Hippocampal formation (tissue), 2 donors: ENCODE measurements at regions not wholly inside any gene's neighbourhood (a gene's known extent, or its start where the extent isn't known, plus 50 kb on each side); places are given as distances from the start of the nearest gene placed in this dataset.
"Not testable (repeated sequence)": the region's sequence is repeated elsewhere in the genome, so short reads cannot be mapped to it uniquely, and the experiment has no call there.

Experiments used
- DNase-seq, 2 donors: peaks; one replicate each; lab custom pipeline; 2025; lab: John Stamatoyannopoulos, UW

DNA sequence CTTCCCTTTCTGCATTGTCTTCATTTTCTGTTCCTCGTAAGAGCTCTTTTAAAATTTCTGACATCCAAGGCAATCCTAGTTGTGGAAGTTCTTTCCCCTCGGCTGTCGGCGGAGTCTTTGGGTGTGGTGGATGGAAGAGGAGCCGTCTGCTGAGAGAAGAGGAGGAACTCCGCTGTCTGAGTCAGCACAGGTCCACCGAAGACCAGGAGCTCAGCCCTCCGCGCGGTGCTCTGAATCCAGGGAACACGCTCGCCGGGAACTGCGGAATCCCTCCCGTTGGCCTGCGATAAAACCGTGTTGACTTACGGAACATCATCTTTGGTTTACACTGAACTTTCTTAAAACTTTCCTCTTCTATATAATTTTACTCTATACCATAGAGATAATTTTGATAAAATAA, 100.7 kb upstream of the IRX4 start:
- no peak for DNase-seq

DNA sequence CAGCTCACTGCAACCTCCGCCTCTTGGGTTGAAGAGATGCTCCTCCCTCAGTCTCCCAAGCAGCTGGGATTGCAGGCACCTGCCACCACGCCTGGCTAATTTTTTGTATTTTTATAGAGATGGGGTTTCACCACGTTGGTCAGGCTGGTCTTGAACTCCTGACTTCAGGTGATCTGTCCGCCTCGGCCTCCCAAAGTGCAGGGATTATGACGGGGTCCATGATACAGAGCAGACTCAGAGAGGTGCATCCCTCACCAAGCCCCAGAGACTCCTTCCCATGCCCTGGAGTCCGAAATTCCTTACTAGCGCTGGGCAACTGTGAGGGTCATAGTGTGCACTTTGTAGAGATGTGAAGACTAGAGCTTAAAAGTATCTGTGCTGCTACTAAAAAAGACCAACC, 99.8 kb upstream of the IRX4 start:
- not testable (repeated sequence) for DNase-seq

DNA sequence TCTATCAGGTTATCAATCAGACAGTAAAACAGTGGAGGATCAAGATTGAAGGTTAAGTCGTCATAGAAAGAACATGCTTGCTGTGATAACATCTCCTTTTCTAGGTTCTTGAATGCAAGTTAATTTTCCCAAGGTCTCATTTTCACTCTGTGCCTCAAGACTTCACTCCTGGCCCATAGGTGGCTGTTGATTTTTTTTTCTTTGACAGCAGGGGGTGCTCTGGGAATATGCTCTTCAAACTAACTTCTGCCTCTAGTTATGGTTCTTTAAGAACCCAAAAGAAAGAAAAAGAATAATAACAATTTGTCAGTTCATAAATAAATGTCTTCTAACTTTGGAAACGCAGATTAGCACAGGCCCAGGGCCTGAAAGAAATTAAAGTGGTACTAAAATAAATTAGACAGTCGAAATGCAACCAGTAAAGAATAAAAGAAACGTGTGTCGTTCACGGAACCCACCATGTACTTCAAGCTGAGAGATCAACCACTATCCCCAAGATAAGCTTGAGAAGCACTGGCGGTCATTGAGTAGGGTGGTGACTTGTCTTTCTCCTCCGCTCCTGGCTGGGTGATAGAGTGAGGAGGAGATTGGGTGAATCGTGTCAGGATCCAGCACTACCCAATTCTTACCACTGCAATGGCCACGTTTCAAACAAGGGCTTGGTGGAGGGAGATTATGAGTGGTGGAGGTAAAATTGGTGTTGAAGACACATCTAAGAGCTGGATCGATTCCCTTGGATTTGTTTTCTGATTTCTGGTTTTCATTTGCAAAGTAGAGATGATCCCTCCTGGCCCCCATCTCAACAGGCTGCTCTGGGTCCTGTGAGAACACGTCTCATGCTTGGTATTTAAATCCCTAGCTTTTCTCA, 93.4 kb upstream of the IRX4 start:
- no peak for DNase-seq

DNA sequence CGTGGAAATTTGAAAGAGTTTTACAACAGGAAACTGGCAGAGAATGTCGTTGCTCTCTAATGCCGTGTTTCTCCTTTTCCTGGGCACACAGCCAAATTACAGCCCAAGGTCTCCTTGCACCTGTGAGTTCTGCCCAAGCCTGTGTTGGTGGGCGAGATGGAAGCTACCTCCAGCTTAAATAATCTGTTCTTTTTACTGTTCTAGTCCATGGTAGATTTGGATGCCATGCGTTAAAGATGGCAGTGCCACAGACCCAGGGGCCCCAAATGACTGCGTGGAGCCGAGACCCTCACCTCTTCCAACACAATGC, 92.6 kb upstream of the IRX4 start:
- DNase-seq: no peak

DNA sequence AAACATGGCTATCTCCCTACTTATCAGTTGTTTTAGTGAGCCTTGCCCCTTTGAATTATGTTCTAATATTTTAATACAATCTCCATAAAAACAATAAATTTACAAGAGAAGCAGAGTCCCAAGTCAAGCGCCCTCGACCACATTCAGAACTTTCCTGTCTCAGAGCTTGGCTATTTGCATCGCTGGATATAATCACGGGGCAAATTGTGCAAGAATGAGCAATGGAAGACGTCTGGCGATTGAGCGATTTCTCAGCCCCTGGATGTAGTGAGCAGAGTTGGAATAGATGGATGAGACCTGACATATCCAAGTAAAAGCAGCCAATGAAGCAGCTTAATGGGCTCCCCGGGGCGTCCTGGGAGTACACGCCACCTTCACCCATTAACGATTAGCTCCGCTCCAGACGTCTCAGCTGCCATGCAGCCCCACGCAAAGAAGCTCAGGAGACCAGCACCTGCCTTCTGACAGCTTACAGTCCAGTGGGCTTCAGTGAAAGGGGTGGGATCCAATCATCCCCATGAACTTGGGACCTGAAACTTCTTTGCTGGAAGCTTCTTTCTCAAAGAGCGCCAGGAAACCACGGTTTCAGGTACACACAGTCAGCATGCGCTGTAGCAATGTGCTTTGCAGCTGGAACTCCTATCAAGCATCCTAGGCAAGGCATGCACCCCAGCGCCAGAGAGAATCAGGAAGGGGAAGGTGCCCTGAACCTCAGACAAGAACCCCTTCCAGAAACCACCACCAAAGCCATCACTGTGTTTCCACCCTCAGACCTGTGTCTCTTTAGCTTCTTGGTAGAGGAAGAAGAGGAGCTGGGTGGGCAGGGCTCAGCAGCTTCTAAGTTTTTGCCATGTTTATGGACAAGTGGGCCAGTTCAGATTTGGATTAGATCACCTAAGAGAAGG, 92.0 kb upstream of the IRX4 start:
- DNase-seq: no peak

DNA sequence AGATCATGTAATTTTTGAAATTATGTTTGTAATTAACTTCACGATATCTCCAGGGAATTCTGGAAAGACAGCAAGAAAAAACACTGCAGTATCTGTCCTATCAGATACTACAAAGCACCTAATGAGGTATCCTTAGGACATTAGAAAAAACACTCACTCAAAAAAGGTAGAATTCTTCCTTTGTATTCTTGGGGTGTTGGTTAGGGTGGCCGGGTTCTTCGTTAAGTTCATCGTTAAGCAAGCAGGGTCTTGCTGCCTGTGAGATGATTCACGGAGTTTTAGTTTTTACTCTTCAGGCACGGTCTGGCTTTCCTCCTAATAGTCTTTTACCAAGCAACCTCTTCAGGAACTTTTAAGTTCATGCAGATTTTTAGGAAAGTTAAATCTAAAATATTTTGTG, 91.4 kb upstream of the IRX4 start:
- no peak for DNase-seq

DNA sequence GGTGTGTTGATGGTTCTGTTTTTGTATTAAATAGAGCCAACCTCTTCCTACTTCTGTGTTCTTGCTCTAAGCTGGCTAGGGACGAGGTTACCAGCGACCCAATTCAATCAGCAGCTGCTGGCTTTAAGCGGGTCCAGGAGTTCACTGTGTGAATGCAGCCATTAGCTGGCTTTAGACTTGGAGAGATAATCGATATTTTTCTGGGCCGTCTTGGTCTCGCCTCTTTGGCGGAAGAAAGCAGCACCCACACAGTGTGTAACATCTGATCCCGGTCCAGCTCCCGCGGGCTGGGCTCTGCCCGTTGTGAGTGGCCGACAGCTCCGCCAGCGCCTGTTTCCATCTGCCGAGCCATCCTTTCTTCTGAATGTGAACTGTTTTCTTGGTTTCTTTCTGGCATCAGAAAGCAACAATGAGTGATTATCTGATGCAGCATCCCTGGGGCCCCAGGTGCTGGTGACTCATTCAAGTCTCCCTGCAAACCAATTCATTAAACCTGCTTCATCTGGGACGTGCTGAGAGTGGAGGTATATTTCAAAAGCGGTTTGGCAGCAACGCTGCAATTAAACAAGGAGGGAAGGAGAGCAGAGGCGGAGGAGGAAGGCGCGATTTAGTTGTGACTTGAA, 90.8 kb upstream of the IRX4 start:
- DNase-seq: no peak

DNA sequence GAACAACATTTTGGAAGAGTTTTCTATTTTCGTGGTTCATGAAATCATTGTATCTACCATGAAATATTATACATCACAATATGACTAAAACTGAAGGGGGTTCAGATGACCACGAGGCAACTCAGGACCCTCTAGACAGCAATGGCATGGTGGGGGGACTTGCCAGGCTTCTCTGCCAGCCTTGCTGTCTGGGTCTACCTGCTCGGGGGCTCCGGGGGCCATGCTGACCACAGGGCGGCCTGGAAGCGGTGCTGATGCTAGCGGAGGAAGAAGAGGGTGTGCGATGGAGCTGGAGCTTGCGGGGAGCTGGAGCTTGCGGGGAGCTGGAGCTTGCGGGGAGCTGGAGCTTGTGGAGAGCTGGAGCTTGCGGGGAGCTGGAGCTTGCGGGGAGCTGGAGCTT, 89.2 kb upstream of the IRX4 start:
- DNase-seq: no peak

DNA sequence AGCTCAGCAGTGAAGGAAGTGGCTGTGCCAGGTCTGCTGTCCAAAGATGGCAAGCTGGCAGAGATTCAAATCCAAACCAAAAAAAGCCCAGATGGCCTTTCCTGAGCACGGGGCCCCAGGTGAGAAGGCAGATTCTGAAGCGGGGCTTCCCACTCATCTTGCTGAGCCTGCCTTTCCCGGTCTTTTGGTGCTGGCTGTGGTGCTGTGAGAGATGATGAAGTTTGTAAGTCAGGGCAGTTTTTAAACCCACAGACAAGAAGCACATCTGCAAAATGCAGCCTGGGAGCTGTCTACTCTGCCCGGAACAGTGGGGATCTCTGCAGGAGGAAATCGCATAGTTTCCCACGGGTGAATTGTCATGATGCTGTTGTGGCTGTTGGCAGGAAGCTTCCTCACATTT, 85.0 kb upstream of the IRX4 start:
- DNase-seq: no peak

DNA sequence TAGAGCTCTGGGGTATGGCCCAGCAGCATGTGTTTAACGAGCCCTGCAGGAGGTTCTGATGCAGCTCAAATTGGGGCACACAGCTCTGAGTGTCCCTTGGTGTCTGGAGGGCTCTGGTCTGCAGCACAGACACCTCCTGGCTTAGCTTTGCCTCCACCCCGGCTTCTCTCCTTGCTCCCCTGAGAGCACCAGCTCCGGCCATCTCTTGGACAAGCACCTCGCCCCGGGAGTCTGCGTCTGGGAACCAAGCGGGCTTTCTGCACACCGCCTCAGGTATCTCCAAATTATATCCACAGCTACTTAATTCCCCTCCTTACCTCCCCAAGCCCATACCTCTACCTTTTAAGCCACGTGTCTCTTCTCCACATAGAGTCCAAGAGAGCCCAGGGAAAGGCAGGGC, 83.7 kb upstream of the IRX4 start:
- DNase-seq: no peak

DNA sequence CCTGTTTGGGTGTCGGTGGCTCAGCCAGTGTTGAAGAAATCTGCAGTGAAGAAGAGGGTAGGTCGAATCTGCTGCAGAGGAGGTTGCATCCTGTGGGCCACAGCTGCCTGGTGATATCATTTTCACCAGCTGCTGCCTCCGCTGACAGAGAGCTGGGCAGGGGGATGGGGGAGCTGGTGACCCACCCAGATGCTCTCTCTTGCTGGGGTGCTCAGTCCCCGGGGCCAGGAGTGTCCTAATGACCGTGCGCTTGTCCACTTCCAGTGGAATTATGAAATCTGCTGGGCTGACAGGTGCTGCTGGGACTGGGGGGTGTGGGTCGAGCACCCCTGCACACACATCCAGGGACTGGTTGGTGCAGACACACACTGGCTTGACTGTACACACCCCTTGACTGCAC, 83.2 kb upstream of the IRX4 start:
- no peak for DNase-seq

DNA sequence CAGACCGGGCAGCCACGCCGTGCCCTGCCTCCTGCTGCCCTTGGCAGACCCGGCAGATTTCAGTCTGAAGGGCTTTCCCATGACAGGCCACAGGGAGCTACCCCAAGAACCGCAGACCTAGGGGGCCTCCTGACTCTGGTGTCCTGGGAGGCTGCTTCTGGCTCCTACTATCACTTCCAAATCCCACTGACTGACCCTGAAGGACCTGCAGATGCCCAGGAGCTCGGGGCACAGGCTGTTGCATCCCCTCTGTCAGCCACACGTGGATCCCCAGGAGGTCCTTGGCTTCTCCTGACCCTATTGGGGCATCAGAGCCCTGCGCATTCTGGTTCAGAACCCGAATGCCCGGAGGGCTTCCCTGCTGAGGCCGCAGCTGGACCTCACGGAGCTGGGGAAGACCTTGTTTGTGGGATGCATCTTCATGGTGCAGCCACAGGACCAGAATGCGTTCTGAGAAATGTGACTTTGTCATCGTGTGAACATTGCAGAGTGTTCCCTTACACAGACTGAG, 81.3 kb upstream of the IRX4 start:
- DNase-seq: no peak

DNA sequence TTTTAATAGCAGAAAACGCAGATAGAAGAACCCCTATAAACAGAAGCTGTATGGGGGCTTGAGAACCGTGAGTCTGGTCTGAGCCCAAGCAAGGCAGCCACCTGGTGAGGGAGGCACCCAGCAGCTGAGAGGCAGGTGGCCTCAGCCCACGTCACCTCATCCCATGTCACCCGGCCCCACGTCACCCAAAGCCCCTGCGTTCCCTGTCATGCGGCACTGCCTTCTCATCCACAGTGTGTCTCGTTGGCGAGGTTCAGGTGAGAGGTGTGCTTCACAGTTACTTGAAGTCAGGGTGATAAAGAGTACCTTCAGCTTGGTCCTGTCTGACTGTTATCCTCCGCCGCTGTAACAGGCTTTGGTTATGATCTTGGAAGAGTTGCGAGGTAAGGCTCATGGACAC, 80.6 kb upstream of the IRX4 start:
- no peak for DNase-seq

DNA sequence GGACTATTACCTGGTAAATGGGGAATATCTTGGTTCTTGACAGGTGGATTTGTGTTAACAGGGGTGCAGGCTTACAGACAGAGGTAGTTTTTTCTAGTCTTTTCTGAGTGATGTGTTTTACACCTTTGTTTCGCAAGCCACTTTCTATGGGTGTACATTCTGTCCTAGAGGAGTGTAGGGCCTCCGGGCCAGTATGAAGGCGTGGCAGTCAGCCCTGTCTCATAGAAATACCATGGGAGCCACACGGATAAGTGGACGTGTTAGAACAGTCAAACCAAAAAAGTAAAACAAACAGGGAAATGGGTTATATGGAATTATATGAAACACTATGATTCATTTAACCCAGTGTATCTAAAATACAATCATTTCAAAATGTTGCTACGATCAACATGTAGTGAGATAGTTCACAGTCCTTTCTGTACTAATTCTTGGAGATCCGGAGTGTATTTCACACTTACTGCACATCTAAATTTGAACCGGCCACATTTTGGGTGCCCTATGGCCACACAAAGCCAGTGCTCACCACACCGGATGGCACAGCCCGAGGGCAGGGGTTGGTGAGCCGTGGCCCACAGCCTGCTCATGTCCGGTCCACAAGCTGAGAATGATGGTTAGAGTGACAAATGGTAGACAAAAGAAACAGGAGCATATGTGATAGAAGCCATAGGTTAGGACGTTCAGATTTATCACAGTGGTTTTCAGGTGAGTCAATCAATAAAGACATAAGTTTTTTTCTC, 80.1 kb upstream of the IRX4 start:
- no peak for DNase-seq

DNA sequence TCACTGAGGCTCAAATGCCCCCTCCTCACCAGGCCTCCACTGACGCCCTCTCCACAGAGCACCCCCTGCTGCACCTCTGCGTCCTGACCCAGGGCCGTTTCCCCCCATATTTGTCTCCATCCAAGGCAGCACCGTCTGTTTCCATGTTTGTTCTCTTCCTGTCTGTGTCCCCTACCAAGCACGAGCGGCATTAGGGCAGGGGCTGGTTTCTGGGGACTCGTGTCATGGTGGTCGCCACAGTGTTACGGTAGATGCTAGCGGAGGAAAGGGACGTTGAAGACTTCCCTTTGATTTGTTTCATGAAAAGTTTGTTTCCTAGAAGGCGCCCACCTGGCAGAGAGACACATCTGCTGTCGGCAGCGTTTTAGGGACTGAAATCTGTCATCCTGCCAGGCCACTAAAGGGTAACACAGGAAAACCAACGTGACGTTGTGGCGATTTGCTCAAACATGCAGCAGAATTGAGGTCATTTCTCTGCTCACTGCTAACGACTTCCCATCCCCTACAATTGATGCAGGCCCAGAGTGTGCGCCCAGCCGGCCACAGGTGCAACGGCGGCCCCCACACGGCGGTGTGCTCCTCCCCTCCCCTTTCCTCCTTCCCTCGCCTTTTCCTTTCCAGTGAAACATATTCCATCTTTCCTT, 79.3 kb upstream of the IRX4 start:
- no peak for DNase-seq

DNA sequence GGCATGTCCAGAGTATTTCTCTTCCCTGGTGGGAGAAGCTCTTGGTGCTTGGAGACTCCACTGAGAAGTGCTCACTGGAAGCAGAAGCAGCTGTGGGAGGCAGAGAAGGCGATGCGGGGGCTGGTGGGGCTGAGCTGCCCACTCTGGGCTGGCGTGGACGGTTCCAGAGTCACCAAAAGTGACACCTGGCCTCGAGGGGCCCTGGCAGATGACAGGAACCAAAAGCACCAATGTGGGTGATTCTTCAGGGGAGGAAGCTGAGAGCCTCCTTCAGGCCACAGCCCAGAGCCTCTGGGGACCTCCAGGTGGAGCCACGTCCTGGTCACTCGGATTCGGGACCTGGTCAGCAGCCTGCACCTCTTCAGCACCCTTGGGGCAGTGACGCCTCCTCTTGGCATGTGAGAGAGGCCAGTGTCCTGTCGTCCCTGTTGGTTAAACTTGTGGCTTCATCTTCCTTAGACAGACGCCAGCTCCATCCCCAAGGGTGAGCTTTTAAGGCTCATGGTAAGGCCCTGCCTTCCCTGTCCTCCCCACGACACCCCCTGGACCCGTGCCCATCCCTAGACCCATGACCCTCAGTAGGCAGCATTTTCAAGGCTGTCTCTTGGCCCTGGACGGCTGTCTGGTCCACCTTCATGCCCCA, 78.7 kb upstream of the IRX4 start:
- no peak for DNase-seq

DNA sequence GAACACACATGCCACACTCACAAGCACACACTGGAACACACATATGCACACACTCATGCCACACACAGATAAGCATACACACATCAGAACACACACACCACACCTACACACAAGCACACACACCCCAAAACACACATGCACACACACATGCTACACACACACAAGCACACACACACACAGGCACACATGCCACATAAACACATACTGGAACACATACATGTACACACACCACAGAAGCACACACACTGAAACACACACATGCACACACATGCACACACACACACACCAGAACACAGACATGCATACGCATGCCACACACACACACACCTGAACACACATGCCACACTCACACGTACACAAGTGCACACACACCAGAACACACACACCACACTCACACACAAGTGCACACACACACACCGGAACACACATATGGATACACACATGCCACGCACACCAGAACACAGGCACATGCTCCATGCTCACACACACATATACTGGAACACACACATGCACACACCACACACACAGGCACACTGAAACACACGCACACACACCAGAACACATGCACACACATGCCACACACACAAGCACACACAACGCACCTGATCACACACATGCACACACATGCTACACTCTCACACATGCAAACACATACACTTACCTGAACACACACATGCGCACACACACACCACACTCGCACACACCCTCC, 78.0 kb upstream of the IRX4 start:
- DNase-seq: no peak

DNA sequence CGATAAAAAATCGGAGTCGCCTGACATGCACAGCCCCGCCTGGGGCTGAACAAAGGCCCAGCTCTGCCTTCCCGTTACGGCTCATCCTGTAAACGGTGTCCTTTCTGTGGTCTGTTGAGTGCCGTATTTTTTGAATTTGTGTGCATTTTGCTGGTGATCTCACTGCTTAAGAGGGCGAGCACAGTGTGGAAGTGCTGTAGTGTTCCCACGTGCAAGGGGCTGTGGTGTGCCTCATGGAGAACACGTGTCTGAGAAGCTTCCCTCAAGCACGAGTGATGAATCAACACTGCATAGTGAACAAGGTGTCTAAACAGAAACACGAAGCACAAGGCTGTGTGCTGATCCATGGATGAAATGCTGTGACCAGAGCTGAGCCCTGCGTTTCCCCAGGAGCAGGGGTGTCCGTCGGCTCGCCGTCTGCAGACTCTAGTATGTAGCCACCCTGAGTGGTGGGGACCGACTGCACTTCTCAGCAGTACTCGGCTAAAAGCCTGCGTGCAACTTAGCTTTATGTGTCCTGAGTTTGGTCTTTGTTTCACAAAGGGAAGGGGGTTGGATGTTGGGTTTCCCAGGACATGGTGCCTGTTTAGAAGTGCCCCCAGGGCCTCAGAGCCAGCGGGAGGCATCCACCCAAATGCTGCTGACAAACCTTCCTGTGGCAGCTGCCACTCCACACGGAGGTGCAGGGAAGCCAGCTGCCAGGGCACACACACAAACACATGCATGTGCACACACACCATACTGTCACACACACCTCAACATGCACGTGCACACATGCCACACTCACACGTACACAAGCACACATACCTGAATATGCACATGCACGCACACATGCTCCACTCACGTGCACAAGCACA, 77.2 kb upstream of the IRX4 start:
- no peak for DNase-seq

DNA sequence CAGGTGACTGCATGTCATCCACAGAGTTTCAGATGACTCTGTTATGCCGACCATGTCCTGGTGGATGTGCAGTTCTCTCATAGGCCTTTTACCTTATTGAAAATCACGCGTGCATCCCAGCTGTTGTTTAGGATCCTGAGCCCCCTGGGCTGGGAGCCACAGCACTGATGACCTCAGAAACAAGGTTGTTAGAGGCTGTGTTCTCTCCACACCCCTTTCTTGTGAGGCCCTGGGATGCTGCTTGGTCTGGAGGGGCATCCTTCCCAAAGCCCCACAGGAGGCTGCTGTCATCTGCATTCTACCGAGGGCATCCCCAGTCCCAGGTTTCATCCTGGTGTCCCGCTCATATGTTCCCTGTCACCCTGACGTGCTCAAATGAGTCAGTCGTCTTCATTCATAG, 76.5 kb upstream of the IRX4 start:
- DNase-seq: no peak
